WTC11 (cell line): ENCODE measurements at regions not wholly inside any gene's neighbourhood (a gene's known extent, or its start where the extent isn't known, plus 50 kb on each side); places are given as distances from the start of the nearest gene placed in this dataset.
A peak's percentile ranks its signal among the peaks of the same experiment; 100 is the strongest.

Experiments
- ATAC-seq: fragments of 200-7000 bp; cut with Tn5 transposase; 2 replicates; pipeline ENCODE4 v1.10.0; 2021; ENCODE audit warnings: mild to moderate bottlenecking, moderate library complexity
- CTCF ChIA-PET: fragments of 300-600 bp; sonication (Branson Sonifier 250); formaldehyde crosslinking; loops from one replicate; lab custom pipeline; 2021; ENCODE audit warnings: antibody characterized with exemption; lab: Charles Lee
- POLR2A ChIA-PET: fragments of 350-600 bp; sonication (Branson Sonifier 250); formaldehyde crosslinking; loops from one replicate; lab custom pipeline; 2021; ENCODE audit warnings: antibody characterized with exemption; lab: Charles Lee
- DNase-seq: peaks from one replicate; pipeline ENCODE4 v3.0.0; 2021; ENCODE audit warnings: low spot score
- H3K27ac Mint-ChIP-seq: 2 replicates; pipeline ENCODE4 v1.8.0; 2021; ENCODE audit warnings: mixed read lengths
- H3K27me3 Mint-ChIP-seq: 2 replicates; pipeline ENCODE4 v1.8.0; 2021; ENCODE audit warnings: low read depth, mild to moderate bottlenecking, moderate library complexity, mixed read lengths
- H3K36me3 Mint-ChIP-seq: 2 replicates; pipeline ENCODE4 v1.8.0; 2021; ENCODE audit warnings: mixed read lengths
- H3K4me1 Mint-ChIP-seq: 2 replicates; pipeline ENCODE4 v1.8.0; 2022; ENCODE audit warnings: mixed read lengths
- H3K4me3 Mint-ChIP-seq: 2 replicates; pipeline ENCODE4 v1.8.0; 2021; ENCODE audit warnings: mild to moderate bottlenecking, moderate library complexity, mixed read lengths
- H3K9me3 Mint-ChIP-seq: 2 replicates; pipeline ENCODE4 v1.8.0; 2021; ENCODE audit warnings: mixed read lengths
- AR ChIP-seq: fragments of 250-450 bp; sonication (Bioruptor Pico); IDR thresholded peaks from 2 replicates; pipeline ENCODE4 v1.9.0; 2021; ENCODE audit warnings: mild to moderate bottlenecking
- ATF2 ChIP-seq: sonication (generic); formaldehyde crosslinking; IDR thresholded peaks from 2 replicates; pipeline ENCODE4 v1.8.1; 2022; ENCODE audit warnings: low read depth, missing genetic modification reagents, borderline replicate concordance
- E2F1 ChIP-seq: sonication (generic); formaldehyde crosslinking; IDR thresholded peaks from 2 replicates; pipeline ENCODE4 v1.8.0; 2022; ENCODE audit warnings: mild to moderate bottlenecking, missing genetic modification reagents
- E2F4 ChIP-seq: sonication (generic); formaldehyde crosslinking; IDR thresholded peaks from 2 replicates; pipeline ENCODE4 v1.8.1; 2022; ENCODE audit warnings: low read depth, mild to moderate bottlenecking, moderate library complexity, missing genetic modification reagents, borderline replicate concordance
- MAX ChIP-seq: sonication (generic); formaldehyde crosslinking; IDR thresholded peaks from 2 replicates; pipeline ENCODE4 v1.8.0; 2022; ENCODE audit warnings: mild to moderate bottlenecking, missing genetic modification reagents
- MLX ChIP-seq: sonication (generic); formaldehyde crosslinking; IDR thresholded peaks from 2 replicates; pipeline ENCODE4 v1.8.1; 2023; ENCODE audit warnings: mild to moderate bottlenecking, missing genetic modification reagents, moderate library complexity
- MXD4 ChIP-seq: fragments of 250-450 bp; sonication (Bioruptor Pico); IDR thresholded peaks from 2 replicates; pipeline ENCODE4 v1.8.0; 2021; ENCODE audit warnings: mild to moderate bottlenecking, moderate library complexity, borderline replicate concordance
- NFATC4 ChIP-seq: fragments of 250-450 bp; sonication (Bioruptor Pico); IDR thresholded peaks from 2 replicates; pipeline ENCODE4 v1.9.0; 2021; ENCODE audit warnings: mild to moderate bottlenecking
- NR1H2 ChIP-seq: sonication (generic); formaldehyde crosslinking; IDR thresholded peaks from 2 replicates; pipeline ENCODE4 v1.9.0; 2021; ENCODE audit warnings: mild to moderate bottlenecking, moderate library complexity, missing genetic modification reagents
- NR2C2 ChIP-seq: sonication (generic); formaldehyde crosslinking; IDR thresholded peaks from 2 replicates; pipeline ENCODE4 v1.8.0; 2022; ENCODE audit warnings: mild to moderate bottlenecking, missing genetic modification reagents
- RORB ChIP-seq: fragments of 250-450 bp; sonication (Bioruptor Pico); IDR thresholded peaks from 2 replicates; pipeline ENCODE4 v1.9.0; 2021; ENCODE audit warnings: mild to moderate bottlenecking
- SMAD3 ChIP-seq: sonication (generic); formaldehyde crosslinking; IDR thresholded peaks from 2 replicates; pipeline ENCODE4 v1.8.0; 2022; ENCODE audit warnings: missing genetic modification reagents, mild to moderate bottlenecking, borderline replicate concordance
- SMAD4 ChIP-seq: sonication (generic); formaldehyde crosslinking; IDR thresholded peaks from 2 replicates; pipeline ENCODE4 v1.8.0; 2022; ENCODE audit warnings: mild to moderate bottlenecking, missing genetic modification reagents
- SOX15 ChIP-seq: fragments of 250-450 bp; sonication (Bioruptor Pico); IDR thresholded peaks from 2 replicates; pipeline ENCODE4 v1.9.0; 2021; ENCODE audit warnings: mild to moderate bottlenecking
- TCF7 ChIP-seq: sonication (generic); formaldehyde crosslinking; IDR thresholded peaks from 2 replicates; pipeline ENCODE4 v1.8.0; 2022; ENCODE audit warnings: mild to moderate bottlenecking, low read depth, missing genetic modification reagents, moderate library complexity
- TEAD4 ChIP-seq: sonication (generic); formaldehyde crosslinking; IDR thresholded peaks from 2 replicates; pipeline ENCODE4 v1.8.0; 2022; ENCODE audit warnings: mild to moderate bottlenecking, missing genetic modification reagents
- ZNF138 ChIP-seq: sonication (generic); formaldehyde crosslinking; conservative IDR thresholded peaks from 2 replicates; pipeline ENCODE4 v1.8.1; 2022; ENCODE audit warnings: mild to moderate bottlenecking, moderate library complexity, missing genetic modification reagents
- ZNF396 ChIP-seq: fragments of 250-450 bp; sonication (Bioruptor Pico); IDR thresholded peaks from 2 replicates; pipeline ENCODE4 v1.8.0; 2021; ENCODE audit warnings: mild to moderate bottlenecking, moderate library complexity, borderline replicate concordance
- ZNF425 ChIP-seq: fragments of 250-450 bp; sonication (Bioruptor Pico); conservative IDR thresholded peaks from 2 replicates; pipeline ENCODE4 v1.9.0; 2021; ENCODE audit warnings: mild to moderate bottlenecking

- TF ChIP-seq E2F1 (CRISPR knock-in tag) (no peak), ZNF425 (no peak), MLX (CRISPR knock-in tag) (no peak)
- TF ChIP-seq, all 79 proteins: peak for 0
Measured at GRCh38 chr6:113586413-113587077, 270.6 kb upstream of the MARCKS start (continued).

- Mint-ChIP-seq H3K36me3 (no peaks in the 10 kb centered on the region), H3K27me3 (no peaks in the 10 kb centered on the region), H3K4me1 (peaks cover 57% of the 10 kb centered on the region), H3K4me3 (peak overlapping the region; percentile 36), H3K27ac (peak overlapping the region; percentile 93), H3K9me3 (0 out of 2 replicates have a peak, but pooled peaks cover 4% of the 10 kb centered on the region)
- POLR2A ChIA-PET = interaction anchor here (1.8 kb wide), 1 partner anchor 271 kb away, joined by 4 read pairs; no protein-coding TSS in a partner anchor
- TF ChIP-seq AR (no peak), SMAD4 (no peak), ATF2 (CRISPR knock-in tag) (no peak), MAX (CRISPR knock-in tag) (no peak), SMAD3 (CRISPR knock-in tag) (no peak), ZNF396 (CRISPR knock-in tag) (no peak), ZNF138 (CRISPR knock-in tag) (no peak), NR2C2 (CRISPR knock-in tag) (no peak), RORB (CRISPR knock-in tag) (no peak), NFATC4 (CRISPR knock-in tag) (no peak), TEAD4 (CRISPR knock-in tag) (no peak), SOX15 (CRISPR knock-in tag) (no peak), MXD4 (no peak), NR1H2 (CRISPR knock-in tag) (no peak), TCF7 (CRISPR knock-in tag) (no peak), E2F4 (CRISPR knock-in tag) (no peak)
- ATAC-seq (peak; percentile 95), DNase-seq (peak; percentile 21)
- CTCF ChIA-PET = interaction anchor here (0.9 to 2.1 kb wide), 5 partner anchors 9 to 292 kb away, joined by 3 to 7 read pairs (median 4); no protein-coding TSS in a partner anchor
Measured at GRCh38 chr6:113587078-113587699, 270.0 kb upstream of the MARCKS start.
